ENCODE measurements at regions not wholly inside any gene's neighbourhood (a gene's known extent, or its start where the extent isn't known, plus 50 kb on each side); places are given as distances from the start of the nearest gene placed in this dataset.

DNA sequence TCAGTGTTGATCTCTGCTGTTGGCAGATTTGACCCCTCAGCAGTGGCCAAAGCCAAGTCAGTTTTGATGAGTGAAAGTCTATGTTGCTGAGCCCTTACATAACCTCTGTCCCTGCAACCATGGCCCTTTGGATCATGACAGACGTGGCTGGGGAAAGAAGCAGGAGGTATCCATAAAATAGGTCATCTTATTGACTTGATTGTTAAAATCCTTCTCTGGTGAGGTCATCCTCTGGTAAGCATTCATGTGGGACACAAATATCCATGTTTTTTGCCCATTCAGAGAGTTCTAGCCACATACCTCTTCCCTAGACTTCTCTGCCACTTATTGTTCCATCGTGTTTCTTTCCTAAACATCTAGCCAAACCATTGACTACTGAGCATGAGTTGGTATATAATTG is 251.9 kb upstream of the PTER start:
- H3K4me1 ChIP-seq (ENCODE audit: low read length): peaks cover 5% of the 10 kb centered on the region; the same call in 1 of the 2 replicates
- H3K27me3 ChIP-seq (replicated peaks; ENCODE audit: insufficient read depth, low read length): no peaks in the 10 kb centered on the region
- no peak for TF ChIP-seq EZH2phosphoT487 (IDR thresholded peaks at IDR 0.05; ENCODE audit: low read length)
- TF ChIP-seq, protein P1, sequence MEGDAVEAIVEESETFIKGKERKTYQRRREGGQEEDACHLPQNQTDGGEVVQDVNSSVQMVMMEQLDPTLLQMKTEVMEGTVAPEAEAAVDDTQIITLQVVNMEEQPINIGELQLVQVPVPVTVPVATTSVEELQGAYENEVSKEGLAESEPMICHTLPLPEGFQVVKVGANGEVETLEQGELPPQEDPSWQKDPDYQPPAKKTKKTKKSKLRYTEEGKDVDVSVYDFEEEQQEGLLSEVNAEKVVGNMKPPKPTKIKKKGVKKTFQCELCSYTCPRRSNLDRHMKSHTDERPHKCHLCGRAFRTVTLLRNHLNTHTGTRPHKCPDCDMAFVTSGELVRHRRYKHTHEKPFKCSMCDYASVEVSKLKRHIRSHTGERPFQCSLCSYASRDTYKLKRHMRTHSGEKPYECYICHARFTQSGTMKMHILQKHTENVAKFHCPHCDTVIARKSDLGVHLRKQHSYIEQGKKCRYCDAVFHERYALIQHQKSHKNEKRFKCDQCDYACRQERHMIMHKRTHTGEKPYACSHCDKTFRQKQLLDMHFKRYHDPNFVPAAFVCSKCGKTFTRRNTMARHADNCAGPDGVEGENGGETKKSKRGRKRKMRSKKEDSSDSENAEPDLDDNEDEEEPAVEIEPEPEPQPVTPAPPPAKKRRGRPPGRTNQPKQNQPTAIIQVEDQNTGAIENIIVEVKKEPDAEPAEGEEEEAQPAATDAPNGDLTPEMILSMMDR (IDR thresholded peaks at IDR 0.05; ENCODE audit: low read length): no peak
- no peak for TF ChIP-seq EZH2 (optimal IDR thresholded peaks at IDR 0.05; ENCODE audit: low read depth, low read length)
- no peak overlapping the region for H3K9ac ChIP-seq (ENCODE audit: low read length)
- DNase-seq: no peak
- H3F3A ChIP-seq (ENCODE audit: insufficient read depth, low read length): no peaks in the 10 kb centered on the region
- no peaks in the 10 kb centered on the region for H3K36me3 ChIP-seq (replicated peaks; ENCODE audit: insufficient read depth, low read length)
- no peaks in the 10 kb centered on the region for H3K9me2 ChIP-seq (replicated peaks; ENCODE audit: insufficient read depth, low read length)
- no peak overlapping the region for H3K4me2 ChIP-seq (ENCODE audit: low read depth, low read length)
- no peak overlapping the region for H3K27ac ChIP-seq (ENCODE audit: low read length)
- H2AFZ ChIP-seq (ENCODE audit: low read length): no peak overlapping the region
- no peaks in the 10 kb centered on the region for H3K79me2 ChIP-seq (ENCODE audit: low read length)
- H3K9me3 ChIP-seq (replicated peaks; ENCODE audit: insufficient read depth, low read length): no peaks in the 10 kb centered on the region
- H4K20me1 ChIP-seq (ENCODE audit: insufficient read depth, low read length): no peaks in the 10 kb centered on the region
- H3K4me3 ChIP-seq (ENCODE audit: low read length): no peak overlapping the region

DNA sequence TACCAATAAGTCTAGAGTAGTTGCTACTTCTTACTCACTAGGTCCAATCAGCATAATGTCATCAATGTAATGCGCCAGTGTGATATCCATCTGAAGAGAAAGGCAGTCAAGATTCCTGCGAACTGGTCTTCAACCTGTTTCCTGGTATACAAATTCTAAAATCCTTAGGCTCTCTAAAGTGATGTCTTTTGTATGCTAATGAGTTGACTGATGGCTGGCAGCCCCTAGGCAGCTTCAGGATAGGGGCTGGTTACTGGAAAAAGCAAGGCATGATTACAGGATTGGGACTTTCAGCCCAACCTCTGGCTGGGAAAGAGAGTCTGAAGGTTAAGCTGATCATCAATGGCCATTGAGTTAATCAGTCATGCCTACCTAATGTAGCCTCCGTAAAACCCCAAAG is 250.2 kb upstream of the PTER start:
- DNase-seq: no peak
- TF ChIP-seq EZH2phosphoT487 (IDR thresholded peaks at IDR 0.05; ENCODE audit: low read length) (no peak), EZH2 (optimal IDR thresholded peaks at IDR 0.05; ENCODE audit: low read depth, low read length) (no peak)
- TF ChIP-seq, protein P1 (IDR thresholded peaks at IDR 0.05; ENCODE audit: low read length): no peak
- Histone ChIP-seq H3K36me3 (replicated peaks; ENCODE audit: insufficient read depth, low read length) (no peaks in the 10 kb centered on the region), H3K27ac (ENCODE audit: low read length) (no peak overlapping the region), H4K20me1 (ENCODE audit: insufficient read depth, low read length) (no peaks in the 10 kb centered on the region), H3K4me3 (ENCODE audit: low read length) (no peak overlapping the region), H3F3A (ENCODE audit: insufficient read depth, low read length) (no peaks in the 10 kb centered on the region), H3K79me2 (ENCODE audit: low read length) (no peaks in the 10 kb centered on the region), H3K27me3 (replicated peaks; ENCODE audit: insufficient read depth, low read length) (no peaks in the 10 kb centered on the region), H3K9me2 (replicated peaks; ENCODE audit: insufficient read depth, low read length) (no peaks in the 10 kb centered on the region), H3K9me3 (replicated peaks; ENCODE audit: insufficient read depth, low read length) (no peaks in the 10 kb centered on the region), H3K9ac (ENCODE audit: low read length) (no peak overlapping the region), H2AFZ (ENCODE audit: low read length) (no peak overlapping the region), H3K4me2 (ENCODE audit: low read depth, low read length) (no peak overlapping the region), H3K4me1 (ENCODE audit: low read length) (peaks cover 8% of the 10 kb centered on the region; the same call in 1 of the 2 replicates)

DNA sequence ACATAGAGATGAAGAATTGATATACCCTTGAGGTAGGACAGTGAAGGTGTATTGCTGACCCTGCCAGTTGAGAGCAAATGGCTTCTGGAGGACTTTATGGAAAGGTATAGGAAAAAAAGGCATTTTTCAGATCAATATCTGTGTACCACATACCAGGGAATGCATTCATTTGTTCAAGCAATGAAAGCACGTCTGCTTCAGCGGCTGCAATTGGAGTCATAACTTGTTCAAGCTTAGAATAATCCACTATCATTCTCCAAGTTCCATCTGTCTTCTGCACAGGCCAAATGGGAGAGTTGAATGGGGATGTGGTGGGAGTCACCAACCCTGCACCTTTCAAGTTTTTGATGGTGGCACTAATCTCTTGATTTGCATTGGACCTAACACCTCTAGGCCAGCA is 249.6 kb upstream of the PTER start:
- no peaks in the 10 kb centered on the region for H3K79me2 ChIP-seq (ENCODE audit: low read length)
- H3K27me3 ChIP-seq (replicated peaks; ENCODE audit: insufficient read depth, low read length): no peaks in the 10 kb centered on the region
- H2AFZ ChIP-seq (ENCODE audit: low read length): no peak overlapping the region
- H3K9me2 ChIP-seq (replicated peaks; ENCODE audit: insufficient read depth, low read length): no peaks in the 10 kb centered on the region
- H3K4me1 ChIP-seq (ENCODE audit: low read length): peaks cover 8% of the 10 kb centered on the region; the same call in 1 of the 2 replicates
- no peaks in the 10 kb centered on the region for H3K36me3 ChIP-seq (replicated peaks; ENCODE audit: insufficient read depth, low read length)
- TF ChIP-seq, protein P1 (IDR thresholded peaks at IDR 0.05; ENCODE audit: low read length): no peak
- TF ChIP-seq EZH2phosphoT487 (IDR thresholded peaks at IDR 0.05; ENCODE audit: low read length) (no peak), EZH2 (optimal IDR thresholded peaks at IDR 0.05; ENCODE audit: low read depth, low read length) (no peak)
- DNase-seq: no peak
- H3K4me2 ChIP-seq (ENCODE audit: low read depth, low read length): no peak overlapping the region
- H3K4me3 ChIP-seq (ENCODE audit: low read length): no peak overlapping the region
- H3F3A ChIP-seq (ENCODE audit: insufficient read depth, low read length): no peaks in the 10 kb centered on the region
- no peaks in the 10 kb centered on the region for H4K20me1 ChIP-seq (ENCODE audit: insufficient read depth, low read length)
- no peaks in the 10 kb centered on the region for H3K9me3 ChIP-seq (replicated peaks; ENCODE audit: insufficient read depth, low read length)
- H3K27ac ChIP-seq (ENCODE audit: low read length): no peak overlapping the region
- no peak overlapping the region for H3K9ac ChIP-seq (ENCODE audit: low read length)
